SK-MEL-5 (cell line): ENCODE measurements at regions not wholly inside any gene's neighbourhood (a gene's known extent, or its start where the extent isn't known, plus 50 kb on each side); places are given as distances from the start of the nearest gene placed in this dataset.

ENCODE experiments used
- DNase-seq: peaks from one replicate; pipeline ENCODE4 v3.0.0-alpha.2; 2016; ENCODE audit warnings: low read depth, low spot score
- in situ Hi-C: cut with HindIII; loops from 2 replicates; pipeline ENCODE4 v1.10.0; 2016; ENCODE audit warnings: low sequenced_read_pairs, high pct_unique_total_duplicates, low pct_unique_long_range_greater_than_20kb

DNA sequence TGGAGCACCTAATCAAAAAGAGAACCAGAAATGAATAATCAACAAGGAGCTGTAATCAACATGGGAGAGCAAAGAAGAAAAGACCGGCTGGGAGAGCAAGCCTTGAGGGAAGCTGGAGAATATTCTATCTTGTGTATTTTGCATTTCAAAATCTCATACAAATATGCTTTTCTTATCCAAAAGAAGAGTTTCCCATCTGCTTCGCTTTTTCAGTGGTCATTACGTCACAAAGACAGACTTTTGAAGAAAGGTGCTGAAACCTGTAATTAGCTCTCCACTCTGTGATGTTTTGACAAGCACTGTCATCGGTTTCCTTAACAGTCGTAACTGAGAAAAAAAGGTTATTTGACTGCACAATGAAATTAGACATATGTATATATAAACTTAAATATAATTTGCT is 139.1 kb upstream of the TACR1 start:
- in situ Hi-C loops = no loop called here

DNA sequence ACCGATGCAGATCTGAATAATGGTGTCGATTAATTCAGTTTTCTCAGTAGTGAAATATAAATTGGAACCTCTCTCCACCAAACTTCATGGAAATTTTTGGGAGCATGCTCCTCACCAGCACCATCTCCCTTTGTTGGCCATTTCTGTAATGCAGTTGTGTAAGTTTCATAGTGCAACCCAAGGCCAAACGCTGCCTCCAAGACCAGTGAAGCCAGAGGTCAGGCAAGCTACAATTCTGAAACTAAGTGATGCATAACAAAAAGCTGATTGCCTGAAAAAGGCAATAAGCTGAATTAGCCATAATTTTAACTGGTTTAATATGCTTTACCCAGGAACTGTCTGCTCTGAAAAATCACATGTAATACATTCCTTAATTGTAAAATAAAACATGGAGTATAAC is 138.3 kb upstream of the TACR1 start:
- in situ Hi-C loops = no loop called here
- no peak for DNase-seq

More for the DNA sequence above, 139.1 kb upstream of the TACR1 start:
- no peak for DNase-seq

DNA sequence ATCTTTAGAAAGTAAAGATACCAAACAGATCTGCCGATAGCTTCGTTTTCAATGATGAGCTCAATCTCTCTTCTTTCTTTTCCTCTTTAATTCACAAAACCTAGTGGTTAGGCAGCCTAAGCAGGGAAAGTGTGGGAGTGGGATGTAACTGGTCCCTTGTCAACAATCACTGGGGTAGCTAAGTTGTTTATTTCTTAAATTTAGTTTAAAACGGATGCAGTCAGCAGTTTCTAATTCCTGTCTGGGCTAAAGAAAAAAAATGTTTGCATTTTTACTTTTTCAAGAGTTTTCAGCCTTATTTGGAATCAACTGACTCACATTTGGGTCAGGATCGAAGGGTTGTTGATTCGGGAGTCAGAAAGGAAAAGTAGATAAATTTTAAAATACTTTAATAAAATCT is 137.7 kb upstream of the TACR1 start:
- no peak for DNase-seq
- in situ Hi-C loops = no loop called here

DNA sequence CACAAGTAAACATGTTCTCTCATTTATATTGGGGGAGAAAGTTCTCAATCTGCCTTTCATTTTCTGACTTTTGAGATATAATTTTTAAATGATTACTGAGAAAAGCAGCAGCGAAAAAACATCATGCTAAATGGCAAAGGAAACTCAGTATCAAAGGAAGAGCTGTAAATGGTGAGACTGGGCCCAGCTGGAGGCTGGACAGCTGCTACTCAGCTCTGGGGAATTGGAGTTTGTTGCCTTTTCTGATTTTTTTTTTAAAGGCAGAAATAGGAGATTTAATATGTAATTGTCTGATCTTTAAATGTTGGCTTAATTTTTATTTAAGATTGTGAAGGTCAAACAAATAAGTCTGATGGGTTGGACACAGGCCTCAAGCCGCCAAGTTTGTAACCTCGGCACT is 137.1 kb upstream of the TACR1 start:
- DNase-seq = no peak
- in situ Hi-C loops = no loop called here

DNA sequence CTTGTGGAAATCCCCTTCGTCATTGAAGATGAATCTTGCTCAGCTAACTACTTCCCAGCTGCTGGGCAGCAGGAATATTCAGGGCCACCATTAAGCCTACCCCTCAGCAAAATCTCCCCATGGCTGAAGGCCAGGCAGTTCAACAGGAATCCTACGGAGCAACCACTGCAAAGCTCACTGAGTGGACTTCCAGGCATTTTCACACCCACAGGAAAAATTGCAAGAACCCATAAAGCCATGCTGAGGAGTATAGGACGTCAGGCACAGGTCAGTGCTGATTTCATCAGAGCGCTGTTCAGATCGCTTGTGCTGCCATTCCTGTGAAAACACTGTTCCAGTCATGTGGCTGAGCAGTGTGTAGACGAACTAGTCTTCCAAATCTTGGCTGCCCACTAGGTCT is 134.8 kb upstream of the TACR1 start:
- DNase-seq = no peak
- in situ Hi-C loops = no loop called here

DNA sequence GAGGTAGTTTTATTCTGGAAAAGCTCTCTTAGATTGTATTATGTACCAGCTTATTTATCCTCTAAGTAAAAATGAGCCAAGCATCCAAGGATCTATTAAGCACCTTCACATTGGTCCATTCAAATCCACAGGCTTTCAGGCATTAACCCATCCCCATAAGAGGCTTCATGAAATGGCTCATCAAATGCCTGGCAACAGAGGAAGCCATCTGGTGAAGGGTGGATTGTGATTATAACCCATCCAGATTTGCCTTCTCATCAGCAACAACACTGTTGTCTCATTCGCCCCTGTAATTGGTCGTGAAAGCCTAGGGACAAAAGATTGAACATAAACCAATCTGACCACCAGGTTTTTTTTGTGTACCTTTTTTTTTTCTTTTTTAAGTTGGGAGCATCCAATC is 134.3 kb upstream of the TACR1 start:
- in situ Hi-C loops = no loop called here

DNA sequence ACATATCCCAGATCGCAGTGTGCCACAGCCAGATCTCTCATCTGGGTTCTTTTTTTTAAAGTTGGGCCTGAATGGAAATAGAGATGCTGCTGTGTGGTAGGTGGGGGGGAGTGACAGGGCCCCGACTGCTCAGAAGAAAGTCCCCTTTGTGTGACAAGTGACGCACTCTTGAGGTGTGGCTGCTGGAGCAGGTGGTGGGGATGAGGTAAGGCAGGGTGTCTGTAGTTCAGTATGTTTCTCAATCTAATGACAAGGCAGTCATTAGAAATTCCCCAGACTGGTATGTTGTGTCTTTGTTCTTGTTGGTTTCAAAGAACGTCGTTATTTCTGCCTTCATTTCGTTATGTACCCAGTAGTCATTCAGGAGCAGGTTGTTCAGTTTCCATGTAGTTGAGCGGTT is 128.8 kb upstream of the TACR1 start:
- no peak for DNase-seq
- in situ Hi-C loops = no loop called here

More for the DNA sequence above, 134.3 kb upstream of the TACR1 start:
- DNase-seq = no peak

DNA sequence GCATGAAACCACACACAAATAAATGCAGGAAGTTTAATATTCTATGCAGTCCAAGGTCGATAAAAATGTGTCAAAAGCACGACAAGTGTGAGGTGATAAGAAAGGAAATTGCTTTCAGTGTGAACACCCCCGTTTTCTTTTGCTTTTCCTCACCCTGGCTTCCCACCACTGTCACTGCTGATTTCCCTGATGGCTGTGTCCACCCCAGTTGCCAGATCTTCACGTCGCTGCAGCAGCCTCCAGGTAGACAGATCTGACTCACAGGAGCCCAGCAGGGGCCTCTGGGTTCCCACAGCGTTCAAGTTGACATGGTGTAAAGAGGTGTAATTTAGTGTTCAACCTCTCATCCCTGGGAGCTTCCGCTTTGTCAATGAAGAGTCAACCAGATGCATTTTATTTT is 128.0 kb upstream of the TACR1 start:
- DNase-seq = no peak
- in situ Hi-C loops = no loop called here

DNA sequence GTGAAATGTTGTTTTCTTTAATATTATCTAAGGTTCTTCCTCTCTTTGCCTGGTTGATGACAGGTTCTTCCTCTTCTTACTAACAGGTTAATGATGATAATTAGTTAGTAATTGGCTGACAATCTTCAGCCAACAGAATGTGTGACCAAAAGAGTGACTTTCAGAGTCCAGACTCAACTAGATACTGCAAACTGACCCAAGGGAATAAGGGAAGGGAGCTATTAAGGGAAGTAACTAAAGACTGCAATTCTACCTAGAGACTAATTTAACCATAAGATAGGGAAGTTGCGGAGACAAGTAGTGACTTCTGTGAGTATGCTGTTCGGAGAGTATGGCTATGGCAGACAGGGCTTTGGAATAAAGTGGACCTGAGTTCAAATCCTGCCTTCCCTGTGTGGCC is 127.3 kb upstream of the TACR1 start:
- in situ Hi-C loops = no loop called here
- no peak for DNase-seq

DNA sequence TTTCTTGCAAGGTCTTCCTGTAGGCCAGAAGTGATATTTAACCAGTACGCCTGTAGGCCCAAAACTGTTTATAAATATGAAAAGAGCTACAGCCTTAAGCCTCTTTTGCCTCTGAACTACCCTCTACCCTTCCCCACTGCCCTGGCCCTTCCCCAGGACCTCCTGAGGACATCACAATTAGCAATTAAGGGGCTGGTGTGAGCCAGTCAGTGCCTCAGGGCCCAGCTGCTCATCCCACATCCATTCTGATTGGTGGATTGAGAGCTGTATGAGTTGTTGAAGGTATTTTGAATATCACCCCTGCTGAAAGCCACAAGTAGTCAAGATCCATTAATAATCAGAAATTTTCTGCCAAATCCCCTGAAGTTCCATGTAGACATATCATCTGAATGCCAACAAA is 126.3 kb upstream of the TACR1 start:
- in situ Hi-C loops = no loop called here

DNA sequence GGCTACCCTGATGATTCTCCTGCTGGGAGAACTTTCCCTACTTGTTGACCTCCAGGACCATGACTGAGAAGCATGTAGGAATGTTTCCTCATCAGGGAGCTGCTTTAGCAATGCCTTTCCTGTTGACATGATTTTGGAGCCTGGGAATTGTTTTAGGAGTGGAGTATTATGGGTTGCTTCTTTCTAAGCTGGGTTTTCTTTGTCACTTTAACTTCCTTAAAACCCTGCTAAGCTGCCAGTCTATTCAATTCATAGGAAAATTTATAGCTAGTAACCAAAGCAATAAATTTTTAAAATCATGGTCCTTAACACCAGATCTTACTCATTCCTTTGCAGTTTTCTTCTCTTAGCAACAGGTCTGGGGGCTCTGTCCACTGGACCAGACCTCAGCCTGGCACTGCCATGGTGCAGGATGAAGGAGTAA is 125.6 kb upstream of the TACR1 start:
- no peak for DNase-seq
- in situ Hi-C loops = no loop called here

More for the DNA sequence above, 126.3 kb upstream of the TACR1 start:
- DNase-seq = no peak

DNA sequence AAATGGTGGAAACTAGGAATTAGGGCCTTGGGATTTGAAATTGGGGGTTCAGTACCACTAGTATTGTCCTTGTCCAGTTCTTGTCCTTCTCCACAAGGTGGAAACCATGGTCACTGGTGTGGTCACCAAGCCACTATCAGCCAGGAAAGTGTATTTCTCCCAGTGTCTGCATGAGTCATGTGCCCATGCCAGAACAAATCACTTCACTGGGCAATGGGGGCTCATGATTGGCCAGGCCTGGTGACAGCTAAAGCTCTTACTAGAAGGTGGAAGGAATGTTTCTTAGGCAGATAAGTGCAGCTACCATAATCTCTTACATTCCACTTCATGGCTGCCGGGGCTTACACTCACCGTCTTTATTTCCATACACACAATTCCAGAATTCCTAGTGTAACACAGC is 124.8 kb upstream of the TACR1 start:
- DNase-seq = no peak
- in situ Hi-C loops = no loop called here

DNA sequence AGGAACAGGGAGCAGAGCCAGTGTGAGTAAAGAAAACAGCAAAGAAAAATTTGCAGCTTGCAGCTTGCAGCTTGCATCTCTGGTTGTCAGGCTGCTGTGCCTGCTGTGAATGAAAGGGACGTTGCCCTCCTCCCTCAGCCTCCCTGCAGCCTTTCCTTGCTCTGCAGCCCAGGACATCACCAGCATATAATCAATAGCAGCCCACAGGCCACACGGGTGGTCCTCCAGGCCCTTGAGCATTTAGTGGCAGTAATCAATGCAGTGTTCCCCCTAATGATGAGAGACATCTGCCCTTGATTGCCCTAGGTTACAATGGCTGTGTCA is 122.2 kb upstream of the TACR1 start:
- no peak for DNase-seq
- in situ Hi-C loops = no loop called here

DNA sequence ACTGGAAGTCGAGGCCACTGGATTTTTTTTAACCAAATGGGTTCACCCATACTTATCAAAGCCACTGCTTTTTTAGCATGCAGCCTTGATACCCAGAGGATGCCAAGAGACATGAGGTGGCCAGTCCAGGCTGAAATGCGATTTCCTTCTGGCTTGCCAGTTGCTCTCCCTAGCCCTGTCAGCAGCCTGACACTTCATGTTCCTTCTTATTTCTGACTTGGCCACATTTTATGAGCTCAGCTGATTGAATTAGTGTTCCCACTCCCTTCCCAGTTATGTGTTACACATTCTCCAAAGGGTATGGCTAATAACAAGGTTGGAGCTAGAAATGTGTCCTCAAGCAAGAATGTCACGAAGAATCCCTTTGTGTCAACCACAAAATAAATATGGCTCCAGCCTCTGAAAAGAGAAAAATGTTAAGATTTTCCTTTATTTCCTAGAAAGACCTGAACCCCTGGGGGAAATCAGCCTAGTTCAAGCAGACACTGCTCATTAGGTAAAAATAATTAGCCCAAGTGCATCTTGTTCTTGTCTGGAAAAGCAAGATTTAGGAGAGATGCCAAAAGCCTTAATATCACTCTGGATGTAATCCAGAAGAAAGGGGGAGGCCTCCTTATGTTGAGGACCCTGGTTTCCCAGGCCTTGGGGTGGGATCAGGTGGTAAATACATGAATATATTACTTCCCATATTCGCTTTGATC is 121.7 kb upstream of the TACR1 start:
- in situ Hi-C loops = no loop called here
- no peak for DNase-seq

DNA sequence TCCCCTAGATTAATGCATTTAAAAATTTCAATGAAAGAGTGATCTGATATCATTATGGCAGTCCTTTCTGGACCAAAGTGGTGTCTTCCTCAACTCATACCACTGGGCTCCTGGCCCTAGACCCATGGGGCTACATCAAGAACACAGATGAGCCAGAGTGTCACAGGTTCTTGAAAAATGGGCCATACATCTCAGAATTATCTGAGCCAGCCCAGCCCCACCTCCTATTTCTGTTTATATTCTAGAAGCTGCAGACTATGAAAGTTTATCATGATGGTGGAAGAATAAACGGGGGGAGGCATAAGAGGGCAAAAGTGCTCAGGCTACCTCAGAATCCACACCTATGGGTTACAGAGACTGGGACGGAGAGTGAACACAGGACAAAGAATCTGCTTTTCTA is 120.6 kb upstream of the TACR1 start:
- in situ Hi-C loops = no loop called here
- no peak for DNase-seq

DNA sequence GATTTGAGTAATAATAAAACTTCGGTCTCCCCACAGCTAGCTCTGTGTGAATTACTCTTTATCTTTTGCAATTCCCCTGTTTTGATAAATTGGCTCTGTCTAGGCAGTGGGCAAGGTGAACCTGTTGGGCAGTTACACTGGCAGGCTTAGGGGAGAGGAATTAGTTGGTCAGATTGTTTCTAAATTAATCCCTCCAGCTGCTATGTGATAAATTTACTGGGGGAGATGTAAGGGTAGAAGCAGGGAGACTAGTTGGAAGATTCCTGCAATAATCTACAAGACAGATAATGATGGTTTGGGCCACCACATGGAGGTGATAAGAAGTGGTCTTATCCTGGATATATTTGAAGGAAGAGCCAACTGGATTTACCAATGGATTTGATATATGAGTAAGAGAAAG is 118.5 kb upstream of the TACR1 start:
- in situ Hi-C loops = no loop called here
- DNase-seq = no peak

DNA sequence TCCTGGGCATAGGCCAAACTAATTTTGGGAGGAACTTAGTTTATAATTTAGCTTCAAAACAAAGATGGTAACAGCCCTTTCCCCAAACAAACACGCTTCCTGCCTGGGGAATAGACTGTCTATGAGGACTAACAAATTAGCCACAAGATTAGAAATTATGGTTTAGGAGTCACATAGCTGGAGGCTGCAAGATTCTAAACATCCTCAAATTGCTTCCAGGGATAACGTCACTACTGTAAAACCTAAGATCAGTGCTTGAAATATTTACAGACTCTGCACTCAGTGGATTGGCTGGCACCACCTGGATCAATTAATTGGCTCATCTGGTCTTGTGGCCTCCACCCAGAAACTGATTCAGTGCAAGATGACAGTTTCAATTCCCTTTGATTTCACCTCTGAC is 118.0 kb upstream of the TACR1 start:
- no peak for DNase-seq
- in situ Hi-C loops = no loop called here

DNA sequence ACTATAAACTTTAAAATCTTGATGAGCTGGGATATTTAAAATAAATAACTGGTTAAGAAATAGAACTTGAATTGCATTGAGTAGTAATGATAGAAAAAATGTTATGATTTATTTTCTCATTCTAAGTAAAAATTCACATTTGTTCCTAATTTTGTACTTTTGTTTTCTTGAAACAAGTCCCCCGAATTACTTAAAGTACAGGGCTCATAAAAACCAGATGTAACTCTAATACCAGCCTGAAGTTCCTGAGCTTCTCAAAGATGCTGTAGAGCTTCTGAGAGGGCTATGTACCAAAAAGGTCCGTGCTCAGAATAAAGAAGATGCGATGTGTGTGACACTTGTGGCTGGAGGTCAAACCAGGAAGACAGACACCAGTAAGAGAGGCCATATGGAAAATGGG is 116.1 kb upstream of the TACR1 start:
- no peak for DNase-seq
- in situ Hi-C loops = no loop called here

DNA sequence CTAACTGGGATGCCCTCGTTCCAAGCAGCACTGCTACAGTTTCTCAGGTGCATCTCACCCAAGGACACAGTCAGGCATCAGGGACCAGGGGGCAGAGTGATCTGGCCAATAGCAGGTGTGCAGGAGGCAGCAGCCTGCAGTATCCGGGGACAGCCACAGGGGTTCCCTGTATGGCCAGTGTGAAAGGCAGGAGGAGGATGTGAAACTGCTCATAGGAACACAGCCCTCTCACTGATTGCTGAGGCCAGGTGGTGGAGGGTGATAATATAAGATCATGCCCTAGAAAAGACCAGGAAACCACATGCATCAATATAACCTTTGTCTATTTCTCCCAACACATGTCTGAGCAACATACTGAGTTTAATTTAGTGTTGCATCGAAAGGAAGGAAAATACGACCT is 112.7 kb upstream of the TACR1 start:
- in situ Hi-C loops = no loop called here
- DNase-seq = peak; percentile 32

DNA sequence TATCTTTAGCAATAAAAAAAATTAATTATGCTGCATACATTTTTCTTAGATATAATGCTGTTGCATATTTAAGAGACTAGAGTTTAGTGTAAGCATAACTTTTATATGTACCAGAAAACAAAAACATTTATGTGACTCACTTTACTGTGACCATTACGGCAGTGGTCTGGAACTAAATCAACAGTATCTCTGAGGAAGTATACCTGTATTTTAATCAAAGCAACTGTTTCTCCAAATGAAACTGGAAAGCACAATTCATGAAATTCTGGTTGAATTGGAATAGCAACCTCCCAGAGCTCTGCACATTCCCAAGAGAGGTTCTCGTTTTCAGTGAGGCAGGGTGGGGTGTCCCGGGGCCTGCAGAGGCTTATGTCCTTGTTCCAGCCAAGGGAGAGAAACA is 112.2 kb upstream of the TACR1 start:
- DNase-seq = no peak
- in situ Hi-C loops = no loop called here
